IMR-90 (cell line): ENCODE measurements at regions not wholly inside any gene's neighbourhood (a gene's known extent, or its start where the extent isn't known, plus 50 kb on each side); places are given as distances from the start of the nearest gene placed in this dataset.

Source experiments
- ATAC-seq: fragments of 200-7000 bp; cut with Tn5 transposase; 2 replicates; pipeline ENCODE4 v1.9.1; 2020; ENCODE audit warnings: low read depth, mild to moderate bottlenecking, moderate library complexity
- BruUV-seq: library from RNA; stranded (reverse); fragments of 400-500 nt; replicated peaks from 2 replicates; lab custom pipeline; 2021; lab: Mats Ljungman, UMichigan
- CTCF ChIA-PET: fragments of 300-600 bp; formaldehyde crosslinking; extraction: SDS; loops from one replicate; lab custom pipeline; 2021; ENCODE audit warnings: antibody characterized with exemption; lab: Yijun Ruan, JAX
- POLR2A ChIA-PET: fragments of 300-600 bp; sonication (Branson Sonifier 250); formaldehyde crosslinking; loops from one replicate; lab custom pipeline; 2022; ENCODE audit warnings: antibody characterized with exemption; ENCODE audit not compliant: unreplicated experiment; lab: Charles Lee
- DNase-seq: peaks from one replicate; pipeline ENCODE4 v3.0.0; 2013
- H2AFZ ChIP-seq: replicated peaks from 2 replicates; pipeline ENCODE3; 2013; ENCODE audit warnings: low read length, mild to moderate bottlenecking; ENCODE audit not compliant: poor library complexity
- H2AK5ac ChIP-seq: 2 replicates; pipeline ENCODE4 v1.6.1; 2013; ENCODE audit warnings: low read depth, low read length, inconsistent platforms
- H2AK9ac ChIP-seq: replicated peaks from 2 replicates; pipeline ENCODE3; 2013; ENCODE audit warnings: mild to moderate bottlenecking, low read depth, low read length, moderate library complexity; ENCODE audit not compliant: poor library complexity
- H2BK120ac ChIP-seq: 2 replicates; pipeline ENCODE4 v1.6.1; 2013; ENCODE audit warnings: low read depth, low read length, inconsistent platforms
- H2BK15ac ChIP-seq: 3 replicates; pipeline ENCODE4 v1.6.1; 2013; ENCODE audit warnings: low read depth, low read length, inconsistent platforms
- H2BK20ac ChIP-seq: 2 replicates; pipeline ENCODE4 v1.6.1; 2013; ENCODE audit warnings: low read depth, mild to moderate bottlenecking, inconsistent platforms, low read length, moderate library complexity
- H2BK5ac ChIP-seq: 2 replicates; pipeline ENCODE4 v1.6.1; 2013; ENCODE audit warnings: mild to moderate bottlenecking, low read depth, low read length, inconsistent platforms; ENCODE audit not compliant: poor library complexity, severe bottlenecking
- H3K14ac ChIP-seq: replicated peaks from 2 replicates; pipeline ENCODE4 v1.6.1; 2013; ENCODE audit warnings: low read depth, low read length, inconsistent platforms
- H3K18ac ChIP-seq: 2 replicates; pipeline ENCODE4 v1.6.1; 2013; ENCODE audit warnings: low read depth, low read length, control low read depth
- H3K23ac ChIP-seq: 2 replicates; pipeline ENCODE4 v1.6.1; 2013; ENCODE audit warnings: low read depth, low read length, inconsistent platforms
- H3K27ac ChIP-seq: 2 replicates; pipeline ENCODE4 v1.5.1; 2013; ENCODE audit warnings: mild to moderate bottlenecking, control low read depth, low read length; ENCODE audit not compliant: insufficient read depth
- H3K27me3 ChIP-seq: 2 replicates; pipeline ENCODE4 v1.6.1; 2013; ENCODE audit warnings: low read length; ENCODE audit not compliant: control insufficient read depth, insufficient read depth
- H3K36me3 ChIP-seq: 2 replicates; pipeline ENCODE4 v1.6.1; 2013; ENCODE audit warnings: low read length, mixed read lengths; ENCODE audit not compliant: control insufficient read depth, insufficient read depth
- H3K4ac ChIP-seq: 2 replicates; pipeline ENCODE4 v1.6.1; 2013; ENCODE audit warnings: low read depth, low read length, inconsistent platforms
- H3K4me1 ChIP-seq: 2 replicates; pipeline ENCODE4 v1.6.1; 2013; ENCODE audit warnings: low read length, mixed read lengths; ENCODE audit not compliant: control insufficient read depth, insufficient read depth
- H3K4me2 ChIP-seq: 2 replicates; pipeline ENCODE4 v1.6.1; 2013; ENCODE audit warnings: low read depth, mild to moderate bottlenecking, control low read depth, low read length, moderate library complexity
- H3K4me3 ChIP-seq: 2 replicates; pipeline ENCODE4 v1.5.1; 2013; ENCODE audit warnings: low read depth, mild to moderate bottlenecking, control low read depth, low read length, moderate library complexity; ENCODE audit not compliant: insufficient read depth
- H3K56ac ChIP-seq: 2 replicates; pipeline ENCODE4 v1.6.1; 2013; ENCODE audit warnings: low read length, inconsistent platforms; ENCODE audit not compliant: insufficient read depth; ENCODE audit errors: extremely low read depth
- H3K79me1 ChIP-seq, 2 experiments: 2 replicates each; pipeline ENCODE4 v1.6.1; 2013; ENCODE audit warnings: low read length in 2 of 2, inconsistent platforms in 1 of 2, low read depth in 1 of 2
- H3K9ac ChIP-seq: 2 replicates; pipeline ENCODE4 v1.6.1; 2013; ENCODE audit warnings: low read depth, low read length, control low read depth
- H3K9me1 ChIP-seq: 2 replicates; pipeline ENCODE4 v1.6.1; 2013; ENCODE audit warnings: low read length, inconsistent platforms; ENCODE audit not compliant: insufficient read depth
- H3K9me3 ChIP-seq: 2 replicates; pipeline ENCODE4 v1.6.1; 2013; ENCODE audit warnings: low read length; ENCODE audit not compliant: control insufficient read depth, insufficient read depth
- H4K20me1 ChIP-seq: 2 replicates; pipeline ENCODE4 v1.6.1; 2013; ENCODE audit warnings: low read length, inconsistent platforms; ENCODE audit not compliant: insufficient read depth
- H4K5ac ChIP-seq: 2 replicates; pipeline ENCODE4 v1.6.1; 2013; ENCODE audit warnings: mild to moderate bottlenecking, low read depth, low read length, control low read depth
- H4K8ac ChIP-seq, 2 experiments: 2 replicates each; pipeline ENCODE4 v1.6.1; 2013; ENCODE audit warnings: low read depth in 2 of 2, low read length in 2 of 2, control low read depth in 1 of 2, inconsistent platforms in 1 of 2
- H4K91ac ChIP-seq: 2 replicates; pipeline ENCODE4 v1.6.1; 2013; ENCODE audit warnings: low read depth, low read length, inconsistent platforms; ENCODE audit not compliant: insufficient read depth
- BHLHE40 ChIP-seq: fragments of 150-350 bp; IDR thresholded peaks from 2 replicates; pipeline ENCODE4 v1.6.1; 2016; ENCODE audit warnings: mild to moderate bottlenecking, low read depth, low read length
- MAFK ChIP-seq: IDR thresholded peaks from 2 replicates; pipeline ENCODE4 v1.6.1; 2012; ENCODE audit warnings: low read depth, low read length, improper control_type of control experiment
- MXI1 ChIP-seq: IDR thresholded peaks from 2 replicates; pipeline ENCODE4 v1.6.1; 2012; ENCODE audit warnings: low read depth, mild to moderate bottlenecking, low read length, moderate library complexity, borderline replicate concordance
- NFE2L2 ChIP-seq: fragments of 150-350 bp; IDR thresholded peaks from 2 replicates; pipeline ENCODE4 v1.6.1; 2016; ENCODE audit warnings: low read depth, mild to moderate bottlenecking, low read length
- WGBS, 2 experiments: methylation state at CpG; one replicate each; pipeline versions ENCODE4 v1.1.5 to v1.1.7; 2013; ENCODE audit warnings: missing lambda C conversion rate in 2 of 2; ENCODE audit not compliant: insufficient read length in 1 of 2; ENCODE audit errors: extremely low coverage in 2 of 2; 5-methylcytosine and 5-hydroxymethylcytosine counted together
- dilution Hi-C: fragments of 300-500 bp; cut with HindIII; formaldehyde crosslinking; loops from one replicate; pipeline ENCODE4 v1.14.3; 2018; ENCODE audit warnings: low sequenced_read_pairs; ENCODE audit not compliant: unreplicated experiment
- in situ Hi-C: fragments of 300-500 bp; cut with MboI; formaldehyde crosslinking; loops from 3 replicates; pipeline ENCODE4 v1.14.3; 2019; ENCODE audit warnings: low sequenced_read_pairs, inconsistent platforms, mixed read lengths
- intact Hi-C: fragments of 100-400 bp; cut with micrococcal nuclease; formaldehyde crosslinking; loops from 2 replicates; pipeline ENCODE4 v1.10.0; 2022

- Histone ChIP-seq H4K20me1 (no peaks in the 10 kb centered on the region), H2BK5ac (no peak overlapping the region), H3K9ac (no peak overlapping the region), H2BK15ac (no peak overlapping the region), H3K23ac (no peak overlapping the region), H2BK20ac (no peak overlapping the region), H3K36me3 (no peaks in the 10 kb centered on the region), H2AK9ac (no peak overlapping the region), H3K9me3 (peaks cover 11% of the 10 kb centered on the region; the same call in 1 of the 2 replicates), H3K14ac (no peak overlapping the region), H4K8ac (no peak overlapping the region), H2BK120ac (no peak overlapping the region), H4K91ac (no peak overlapping the region), H3K4me3 (no peak overlapping the region), H2AK5ac (no peak overlapping the region), H3K4me1 (no peaks in the 10 kb centered on the region), H3K79me1 (no peaks in the 10 kb centered on the region), H4K5ac (no peak overlapping the region), H3K27ac (no peak overlapping the region), H3K56ac (no peak overlapping the region), H3K9me1 (no peaks in the 10 kb centered on the region), H3K18ac (no peak overlapping the region), H2AFZ (no peak overlapping the region), H3K4me2 (no peak overlapping the region), H3K27me3 (no peaks in the 10 kb centered on the region), H3K4ac (no peak overlapping the region)
- ChIA-PET POLR2A (no interaction called here), CTCF (no interaction called here)
- no peak for TF ChIP-seq MAFK
- TF ChIP-seq MXI1 = no peak
- TF ChIP-seq BHLHE40 = no peak
- no peak for TF ChIP-seq NFE2L2
- DNase-seq = no peak
- intact Hi-C loops (no loop called here), dilution Hi-C loops (no loop called here), in situ Hi-C loops (no loop called here)
- ATAC-seq = no peak
- no CpG with 5 or more reads among the region's 1 CpG for WGBS, 2 experiments
- BruUV-seq = no TSS peak
These were observed 140.7 kb upstream of the SMIM31 start for GRCh38 chr4:164613256-164613655.
